Peyer's patch (tissue), 4 donors: ENCODE measurements at regions not wholly inside any gene's neighbourhood (a gene's known extent, or its start where the extent isn't known, plus 50 kb on each side); places are given as distances from the start of the nearest gene placed in this dataset.

Experiments used
- POLR2A ChIP-seq, 2 donors: fragments of 450-650 bp; IDR thresholded peaks; one replicate each; pipeline ENCODE4 v1.5.1; 2017; ENCODE audit warnings: antibody characterized with exemption in 2 of 2, mild to moderate bottlenecking in 2 of 2, moderate library complexity in 2 of 2
- TF ChIP-seq, protein P1 (sequence below), 6 experiments: fragments of 450-650 bp in 4 of 6; fragments of 200-600 bp in 2 of 6; sonication (generic) in 1 of 6; IDR thresholded peaks; one replicate each; pipeline ENCODE4 v1.5.1; 2017 to 2019; ENCODE audit warnings: antibody characterized with exemption in 6 of 6, mild to moderate bottlenecking in 3 of 6, moderate library complexity in 1 of 6

DNA sequence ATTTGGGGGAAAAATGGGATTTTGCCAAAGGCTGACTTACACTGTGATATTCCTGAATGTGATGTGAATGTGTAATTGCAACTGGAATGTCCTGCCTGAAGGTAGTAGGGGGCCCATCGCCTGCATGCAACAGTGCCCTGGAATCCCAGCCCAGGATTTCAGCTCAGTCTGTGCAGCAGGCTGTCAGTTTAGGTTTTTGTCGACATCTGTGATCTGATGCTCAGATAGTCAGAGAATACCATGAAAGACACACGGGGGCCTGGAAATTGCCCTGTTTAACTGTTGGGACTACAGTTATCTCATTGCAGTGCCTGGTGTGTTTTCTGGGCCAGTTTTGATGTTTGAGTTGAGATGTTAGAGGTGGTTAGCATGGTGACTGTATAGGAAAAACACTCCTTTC lies 84.5 kb upstream of the HK2 start:
- TF ChIP-seq, protein P1, sequence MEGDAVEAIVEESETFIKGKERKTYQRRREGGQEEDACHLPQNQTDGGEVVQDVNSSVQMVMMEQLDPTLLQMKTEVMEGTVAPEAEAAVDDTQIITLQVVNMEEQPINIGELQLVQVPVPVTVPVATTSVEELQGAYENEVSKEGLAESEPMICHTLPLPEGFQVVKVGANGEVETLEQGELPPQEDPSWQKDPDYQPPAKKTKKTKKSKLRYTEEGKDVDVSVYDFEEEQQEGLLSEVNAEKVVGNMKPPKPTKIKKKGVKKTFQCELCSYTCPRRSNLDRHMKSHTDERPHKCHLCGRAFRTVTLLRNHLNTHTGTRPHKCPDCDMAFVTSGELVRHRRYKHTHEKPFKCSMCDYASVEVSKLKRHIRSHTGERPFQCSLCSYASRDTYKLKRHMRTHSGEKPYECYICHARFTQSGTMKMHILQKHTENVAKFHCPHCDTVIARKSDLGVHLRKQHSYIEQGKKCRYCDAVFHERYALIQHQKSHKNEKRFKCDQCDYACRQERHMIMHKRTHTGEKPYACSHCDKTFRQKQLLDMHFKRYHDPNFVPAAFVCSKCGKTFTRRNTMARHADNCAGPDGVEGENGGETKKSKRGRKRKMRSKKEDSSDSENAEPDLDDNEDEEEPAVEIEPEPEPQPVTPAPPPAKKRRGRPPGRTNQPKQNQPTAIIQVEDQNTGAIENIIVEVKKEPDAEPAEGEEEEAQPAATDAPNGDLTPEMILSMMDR (IDR thresholded peaks at IDR 0.05): no peak
- no peak for TF ChIP-seq POLR2A (IDR thresholded peaks at IDR 0.05)
